GM10266 (cell line): ENCODE measurements at regions not wholly inside any gene's neighbourhood (a gene's known extent, or its start where the extent isn't known, plus 50 kb on each side); places are given as distances from the start of the nearest gene placed in this dataset.

Source experiments
- DNase-seq: peaks from one replicate; pipeline ENCODE4 v3.0.0; 2012; ENCODE audit errors: extremely low spot score
- TF ChIP-seq, protein P1 (sequence below): IDR thresholded peaks from 2 replicates; pipeline ENCODE4 v1.5.1; 2012; ENCODE audit warnings: mild to moderate bottlenecking, low read depth; ENCODE audit not compliant: control insufficient read depth, insufficient read depth; ENCODE audit errors: missing control alignments

- TF ChIP-seq, protein P1, sequence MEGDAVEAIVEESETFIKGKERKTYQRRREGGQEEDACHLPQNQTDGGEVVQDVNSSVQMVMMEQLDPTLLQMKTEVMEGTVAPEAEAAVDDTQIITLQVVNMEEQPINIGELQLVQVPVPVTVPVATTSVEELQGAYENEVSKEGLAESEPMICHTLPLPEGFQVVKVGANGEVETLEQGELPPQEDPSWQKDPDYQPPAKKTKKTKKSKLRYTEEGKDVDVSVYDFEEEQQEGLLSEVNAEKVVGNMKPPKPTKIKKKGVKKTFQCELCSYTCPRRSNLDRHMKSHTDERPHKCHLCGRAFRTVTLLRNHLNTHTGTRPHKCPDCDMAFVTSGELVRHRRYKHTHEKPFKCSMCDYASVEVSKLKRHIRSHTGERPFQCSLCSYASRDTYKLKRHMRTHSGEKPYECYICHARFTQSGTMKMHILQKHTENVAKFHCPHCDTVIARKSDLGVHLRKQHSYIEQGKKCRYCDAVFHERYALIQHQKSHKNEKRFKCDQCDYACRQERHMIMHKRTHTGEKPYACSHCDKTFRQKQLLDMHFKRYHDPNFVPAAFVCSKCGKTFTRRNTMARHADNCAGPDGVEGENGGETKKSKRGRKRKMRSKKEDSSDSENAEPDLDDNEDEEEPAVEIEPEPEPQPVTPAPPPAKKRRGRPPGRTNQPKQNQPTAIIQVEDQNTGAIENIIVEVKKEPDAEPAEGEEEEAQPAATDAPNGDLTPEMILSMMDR, result no peak
These were observed 1017.6 kb downstream of the TYW1 start for GRCh38 chr7:68014031-68014736.

DNA sequence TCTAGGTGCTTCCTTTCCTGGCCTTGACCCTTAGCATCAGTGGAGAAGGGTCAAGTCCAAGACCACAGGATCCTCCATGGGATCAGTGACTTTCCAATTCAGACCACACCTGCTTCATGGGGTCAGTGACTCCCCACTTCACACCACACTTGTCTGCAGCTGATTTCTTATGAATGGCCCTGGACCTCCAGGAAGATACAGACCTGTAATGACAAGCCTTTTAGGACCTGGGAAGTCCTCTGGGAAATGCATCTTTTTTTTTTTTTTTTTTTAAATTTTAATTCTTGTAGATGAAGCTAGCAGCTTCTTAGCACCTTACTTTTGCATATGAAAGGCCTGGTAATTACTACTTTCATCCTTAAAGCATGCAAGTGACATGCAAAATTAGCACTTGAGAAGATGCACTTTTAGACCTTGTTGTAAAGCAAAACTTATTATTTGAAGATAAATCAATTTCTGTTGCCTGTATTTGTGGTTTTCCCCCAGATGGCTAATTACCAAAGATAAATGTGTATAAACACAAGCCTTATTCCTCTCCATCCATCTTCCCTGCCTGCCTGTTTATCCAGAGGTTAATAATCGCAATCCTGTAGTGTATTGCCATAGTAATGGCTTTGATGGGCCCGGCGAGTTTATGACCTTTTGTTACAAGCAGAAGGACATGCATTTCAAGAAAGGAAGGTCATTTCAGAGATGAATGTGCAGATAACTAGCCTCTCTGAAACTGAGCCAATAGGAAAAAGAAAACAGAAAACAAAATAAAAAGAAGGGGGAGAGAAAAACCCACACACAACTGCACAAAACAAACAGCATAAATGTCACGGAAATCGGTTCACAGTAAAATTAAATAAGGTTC is 1018.7 kb downstream of the TYW1 start:
- TF ChIP-seq, protein P1, result no peak
- no peak for DNase-seq

More at GRCh38 chr7:68014031-68014736, 1017.6 kb downstream of the TYW1 start:
- no peak for DNase-seq

- no peak for DNase-seq
- TF ChIP-seq, protein P1, result no peak
These were observed 1019.4 kb downstream of the TYW1 start for GRCh38 chr7:68015978-68016532.

GRCh38 chr7:68020102-68020501 is 1023.5 kb downstream of the TYW1 start:
- DNase-seq, result no peak
- TF ChIP-seq, protein P1, result no peak

GRCh38 chr7:68025369-68025768 is 1028.7 kb downstream of the TYW1 start:
- TF ChIP-seq, protein P1, result no peak
- DNase-seq, result no peak

DNA sequence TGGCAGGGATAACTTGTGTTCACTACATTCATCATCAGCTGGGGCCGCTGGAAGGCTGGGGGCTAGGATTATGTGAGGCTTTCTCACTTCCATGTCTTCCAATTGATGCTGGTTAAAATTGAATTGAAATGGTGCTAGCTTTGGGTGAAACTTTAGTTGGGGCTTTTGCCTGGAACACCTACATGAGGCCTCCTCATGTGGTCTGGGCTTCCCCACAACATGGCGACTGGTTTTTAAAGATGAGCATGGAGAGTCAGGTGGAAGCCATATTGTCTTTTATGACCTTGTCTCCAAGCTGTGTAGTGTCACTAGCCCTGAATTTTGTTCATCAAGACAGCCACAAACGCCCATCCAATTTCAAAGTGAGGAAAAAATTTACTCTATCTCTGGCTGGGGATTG is 1033.9 kb downstream of the TYW1 start:
- DNase-seq, result no peak
- TF ChIP-seq, protein P1, result no peak
